Lung (tissue), 11 donors: ENCODE measurements at regions not wholly inside any gene's neighbourhood (a gene's known extent, or its start where the extent isn't known, plus 50 kb on each side); places are given as distances from the start of the nearest gene placed in this dataset.

Source experiments
- ATAC-seq: fragments of 200-7000 bp; cut with Tn5 transposase; one replicate; pipeline ENCODE4 v1.9.1; 2020; ENCODE audit warnings: moderate number of reproducible peaks; ENCODE audit not compliant: insufficient read depth, low FRiP score
- DNase-seq, 3 donors: peaks; one replicate each; pipeline ENCODE4 v3.0.0-alpha.2; 2013 to 2017
- H3K27ac ChIP-seq, 2 donors: one replicate each; pipeline ENCODE4 v1.5.1; 2013; ENCODE audit warnings: mild to moderate bottlenecking in 2 of 2, moderate library complexity in 2 of 2, control low read depth in 1 of 2, inconsistent platforms in 1 of 2, low read depth in 1 of 2, low read length in 1 of 2
- H3K27me3 ChIP-seq, 3 donors: one replicate each; pipeline ENCODE4 v1.5.1; 2013; ENCODE audit warnings: low read length in 2 of 3; ENCODE audit not compliant: control insufficient read depth in 3 of 3, insufficient read depth in 3 of 3
- H3K36me3 ChIP-seq, 4 donors: one replicate each; pipeline ENCODE4 v1.5.1; 2013; ENCODE audit warnings: low read length in 4 of 4, mild to moderate bottlenecking in 1 of 4, moderate library complexity in 1 of 4; ENCODE audit not compliant: control insufficient read depth in 4 of 4, insufficient read depth in 4 of 4
- H3K4me1 ChIP-seq, 5 donors: one replicate each; pipeline ENCODE4 v1.5.1; 2013; ENCODE audit warnings: low read length in 5 of 5, mild to moderate bottlenecking in 2 of 5, moderate library complexity in 1 of 5; ENCODE audit not compliant: control insufficient read depth in 5 of 5, insufficient read depth in 5 of 5
- H3K4me3 ChIP-seq: one replicate; pipeline ENCODE4 v1.5.1; 2013; ENCODE audit warnings: mild to moderate bottlenecking, control low read depth, moderate library complexity
- H3K9ac ChIP-seq, 2 donors: one replicate each; pipeline ENCODE4 v1.5.1; 2013; ENCODE audit warnings: low read length in 2 of 2, control low read depth in 1 of 2; ENCODE audit not compliant: insufficient read depth in 1 of 2
- H3K9me3 ChIP-seq, 4 donors: one replicate each; pipeline ENCODE4 v1.5.1; 2013; ENCODE audit warnings: low read length in 3 of 4, mild to moderate bottlenecking in 1 of 4, moderate library complexity in 1 of 4; ENCODE audit not compliant: control insufficient read depth in 4 of 4, insufficient read depth in 3 of 4
- WGBS, 2 donors: extraction: QIAGEN DNeasy Blood & Tissue Kit; methylation state at CpG; one replicate each; pipeline ENCODE4 v1.1.7; 2013; 5-methylcytosine and 5-hydroxymethylcytosine counted together
- TF ChIP-seq, protein P1 (sequence below): IDR thresholded peaks from 2 replicates; pipeline ENCODE4 v1.5.1; 2012; ENCODE audit warnings: mild to moderate bottlenecking; ENCODE audit errors: control extremely low read depth, extremely low read depth
- donor health status: control.
- donor health status: control.
- donor health status: Bipolar disorder and iron deficiency.
- donor health status: healthy.
- donor health status: DM: yes; HTN: yes; CAD: no.

DNA sequence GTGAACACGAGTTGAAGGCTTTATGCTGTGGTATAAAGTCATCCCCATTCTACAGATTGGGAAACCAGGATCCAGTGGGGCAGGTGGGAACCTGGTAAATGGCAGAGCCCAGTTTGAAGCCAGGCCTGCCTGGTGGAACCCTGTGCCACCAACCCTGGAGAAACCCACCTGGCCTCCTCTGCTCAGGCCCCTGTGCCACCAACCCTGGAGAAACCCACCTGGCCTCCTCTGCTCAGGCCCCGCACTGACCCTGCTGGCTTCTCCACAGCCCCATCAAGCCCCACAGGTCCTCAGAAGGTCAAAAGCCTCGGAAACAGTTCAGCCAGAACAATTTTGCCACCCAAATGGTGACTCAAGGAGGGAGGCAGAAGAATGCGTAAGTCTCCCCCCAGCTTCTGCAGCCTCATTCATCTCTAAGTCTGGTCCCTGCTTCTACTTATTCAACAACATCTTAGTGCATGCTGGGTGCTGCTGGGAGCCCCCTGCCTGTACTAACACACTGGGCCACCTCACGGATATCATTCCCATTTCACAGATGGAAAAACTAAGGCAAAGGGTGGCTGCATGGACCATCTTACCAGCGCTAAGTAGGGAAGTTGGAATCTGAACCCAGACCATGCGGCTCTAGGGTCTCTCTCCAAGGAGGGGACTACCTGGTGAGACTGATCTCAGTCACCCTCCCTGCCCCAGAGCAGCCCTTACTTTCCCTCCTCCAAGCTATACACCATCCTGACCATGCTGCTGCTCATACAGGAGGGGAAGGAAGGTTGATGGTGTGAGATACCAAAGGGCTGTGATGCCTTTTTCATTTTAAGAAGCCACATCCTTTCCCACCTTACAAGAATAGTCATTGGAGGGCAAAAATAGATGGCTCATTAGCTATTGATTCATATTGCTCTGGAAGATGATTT lies 93.7 kb upstream of the ID2 start:
- Histone ChIP-seq H3K4me3 (no peak overlapping the region), H3K27ac (no peak overlapping the region), H3K36me3 (no peaks in the 10 kb centered on the region), H3K4me1 (peaks cover 0 to 15% (median 3%) of the 10 kb centered on the region in 5 donors), H3K9me3 (peaks cover 0 to 3% (median 0%) of the 10 kb centered on the region in 4 donors), H3K27me3 (no peaks in the 10 kb centered on the region), H3K9ac (no peak overlapping the region)
- TF ChIP-seq, protein P1, sequence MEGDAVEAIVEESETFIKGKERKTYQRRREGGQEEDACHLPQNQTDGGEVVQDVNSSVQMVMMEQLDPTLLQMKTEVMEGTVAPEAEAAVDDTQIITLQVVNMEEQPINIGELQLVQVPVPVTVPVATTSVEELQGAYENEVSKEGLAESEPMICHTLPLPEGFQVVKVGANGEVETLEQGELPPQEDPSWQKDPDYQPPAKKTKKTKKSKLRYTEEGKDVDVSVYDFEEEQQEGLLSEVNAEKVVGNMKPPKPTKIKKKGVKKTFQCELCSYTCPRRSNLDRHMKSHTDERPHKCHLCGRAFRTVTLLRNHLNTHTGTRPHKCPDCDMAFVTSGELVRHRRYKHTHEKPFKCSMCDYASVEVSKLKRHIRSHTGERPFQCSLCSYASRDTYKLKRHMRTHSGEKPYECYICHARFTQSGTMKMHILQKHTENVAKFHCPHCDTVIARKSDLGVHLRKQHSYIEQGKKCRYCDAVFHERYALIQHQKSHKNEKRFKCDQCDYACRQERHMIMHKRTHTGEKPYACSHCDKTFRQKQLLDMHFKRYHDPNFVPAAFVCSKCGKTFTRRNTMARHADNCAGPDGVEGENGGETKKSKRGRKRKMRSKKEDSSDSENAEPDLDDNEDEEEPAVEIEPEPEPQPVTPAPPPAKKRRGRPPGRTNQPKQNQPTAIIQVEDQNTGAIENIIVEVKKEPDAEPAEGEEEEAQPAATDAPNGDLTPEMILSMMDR: no peak
- 94 to 96% methylated on average over 7 of the region's 7 CpGs for WGBS, 2 donors
- no peak for DNase-seq
- ATAC-seq: no peak

DNA sequence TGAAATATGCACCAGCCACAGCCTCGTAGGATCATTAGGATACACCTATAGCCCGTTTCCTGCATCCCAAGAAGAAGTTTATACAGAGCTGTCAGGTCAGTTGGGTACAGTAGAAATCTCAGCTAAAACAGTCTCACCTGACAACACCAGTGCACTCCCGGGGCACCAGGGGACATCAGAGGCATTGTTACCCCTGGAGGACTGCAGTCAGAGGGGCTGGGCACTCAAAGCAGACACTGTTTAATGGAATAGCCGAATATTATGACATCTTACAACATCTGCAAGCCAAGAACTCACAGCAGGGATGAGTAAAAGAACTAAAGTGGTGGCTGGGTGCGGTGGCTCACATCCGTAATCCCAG lies 93.0 kb upstream of the ID2 start:
- TF ChIP-seq, protein P1: no peak
- Histone ChIP-seq H3K4me1 (peaks cover 0 to 15% (median 3%) of the 10 kb centered on the region in 5 donors), H3K27me3 (no peaks in the 10 kb centered on the region), H3K9ac (no peak overlapping the region), H3K4me3 (no peak overlapping the region), H3K36me3 (no peaks in the 10 kb centered on the region), H3K27ac (no peak overlapping the region), H3K9me3 (peaks cover 0 to 3% (median 0%) of the 10 kb centered on the region in 4 donors)
- ATAC-seq (no peak), DNase-seq (no peak)
- WGBS, 2 donors: 90% methylated on average over 6 of the region's 6 CpGs

DNA sequence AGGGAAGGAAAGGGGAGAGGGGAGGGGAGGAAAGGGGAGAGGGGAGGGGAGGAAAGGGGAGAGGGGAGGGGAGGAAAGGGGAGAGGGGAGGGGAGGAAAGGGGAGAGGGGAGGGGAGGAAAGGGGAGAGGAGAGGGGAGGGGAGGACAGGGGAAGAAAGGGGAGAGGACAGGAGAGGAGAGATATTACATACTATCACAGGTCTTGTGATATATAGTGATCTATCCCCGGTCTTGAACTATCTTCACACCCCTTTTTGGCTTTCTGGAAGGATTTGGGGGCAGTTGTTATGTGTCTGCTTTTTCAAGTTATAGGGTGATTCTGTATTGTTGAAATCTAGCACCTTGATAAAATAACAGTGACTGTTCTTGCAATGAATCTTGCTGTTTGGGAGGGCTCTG lies 92.1 kb upstream of the ID2 start:
- 82 to 86% methylated on average over 1 of the region's 1 CpG for WGBS, 2 donors
- no peak for DNase-seq
- TF ChIP-seq, protein P1: no peak

More for the DNA sequence above, 92.1 kb upstream of the ID2 start:
- ATAC-seq: no peak
- Histone ChIP-seq H3K27ac (no peak overlapping the region), H3K4me1 (peaks cover 0 to 14% (median 3%) of the 10 kb centered on the region in 5 donors), H3K4me3 (no peak overlapping the region), H3K9me3 (peaks cover 0 to 2% (median 0%) of the 10 kb centered on the region in 4 donors), H3K36me3 (no peaks in the 10 kb centered on the region), H3K9ac (no peak overlapping the region), H3K27me3 (no peaks in the 10 kb centered on the region)
